GM20000 (cell line): ENCODE measurements at regions not wholly inside any gene's neighbourhood (a gene's known extent, or its start where the extent isn't known, plus 50 kb on each side); places are given as distances from the start of the nearest gene placed in this dataset.

Experiments
- DNase-seq: peaks from one replicate; pipeline ENCODE4 v3.0.0; 2012; ENCODE audit warnings: low spot score
- TF ChIP-seq, protein P1 (sequence below): IDR thresholded peaks from 2 replicates; pipeline ENCODE4 v1.5.1; 2012; ENCODE audit warnings: mild to moderate bottlenecking, control low read depth; ENCODE audit errors: extremely low read depth, missing control alignments

DNA sequence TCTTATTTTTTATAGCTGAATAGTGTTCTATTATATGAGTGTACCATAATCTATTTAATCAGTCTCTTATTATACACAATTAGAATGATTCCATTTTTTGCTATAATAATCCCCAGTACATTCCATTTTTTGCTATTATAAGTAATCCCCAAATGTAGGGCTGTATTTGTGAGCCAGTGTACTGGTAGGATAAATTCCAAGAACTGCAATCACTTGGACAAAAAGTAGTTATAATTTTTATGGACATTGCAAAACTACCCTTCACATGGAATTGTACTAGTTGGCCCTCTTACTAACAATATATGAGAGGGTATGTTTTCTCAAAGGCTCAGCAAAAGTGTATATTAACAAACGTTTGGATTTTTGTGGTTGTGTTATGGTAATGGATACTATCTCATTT, 481.7 kb upstream of the CLINT1 start:
- TF ChIP-seq, protein P1, sequence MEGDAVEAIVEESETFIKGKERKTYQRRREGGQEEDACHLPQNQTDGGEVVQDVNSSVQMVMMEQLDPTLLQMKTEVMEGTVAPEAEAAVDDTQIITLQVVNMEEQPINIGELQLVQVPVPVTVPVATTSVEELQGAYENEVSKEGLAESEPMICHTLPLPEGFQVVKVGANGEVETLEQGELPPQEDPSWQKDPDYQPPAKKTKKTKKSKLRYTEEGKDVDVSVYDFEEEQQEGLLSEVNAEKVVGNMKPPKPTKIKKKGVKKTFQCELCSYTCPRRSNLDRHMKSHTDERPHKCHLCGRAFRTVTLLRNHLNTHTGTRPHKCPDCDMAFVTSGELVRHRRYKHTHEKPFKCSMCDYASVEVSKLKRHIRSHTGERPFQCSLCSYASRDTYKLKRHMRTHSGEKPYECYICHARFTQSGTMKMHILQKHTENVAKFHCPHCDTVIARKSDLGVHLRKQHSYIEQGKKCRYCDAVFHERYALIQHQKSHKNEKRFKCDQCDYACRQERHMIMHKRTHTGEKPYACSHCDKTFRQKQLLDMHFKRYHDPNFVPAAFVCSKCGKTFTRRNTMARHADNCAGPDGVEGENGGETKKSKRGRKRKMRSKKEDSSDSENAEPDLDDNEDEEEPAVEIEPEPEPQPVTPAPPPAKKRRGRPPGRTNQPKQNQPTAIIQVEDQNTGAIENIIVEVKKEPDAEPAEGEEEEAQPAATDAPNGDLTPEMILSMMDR, result no peak
- DNase-seq, result no peak

DNA sequence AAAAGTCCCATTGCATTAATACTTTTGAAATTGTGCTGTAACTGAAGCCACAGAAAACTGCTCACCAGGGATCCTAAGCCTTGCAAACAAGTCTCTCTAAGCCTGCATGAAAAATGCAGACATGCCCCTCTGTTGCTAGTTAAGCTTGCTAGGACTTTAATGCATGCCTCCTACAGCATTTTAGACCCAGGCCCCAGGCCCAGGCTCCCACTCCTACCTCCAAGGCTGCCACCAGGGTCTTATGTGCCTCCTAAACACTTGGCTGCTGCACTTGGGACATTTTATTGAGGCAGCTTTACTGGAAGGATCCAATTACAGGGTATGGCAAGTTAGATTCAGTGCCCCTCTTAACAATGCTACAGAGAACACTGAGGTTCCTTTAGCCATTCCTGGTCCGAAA, 467.3 kb upstream of the CLINT1 start:
- TF ChIP-seq, protein P1, result no peak
- no peak for DNase-seq

DNA sequence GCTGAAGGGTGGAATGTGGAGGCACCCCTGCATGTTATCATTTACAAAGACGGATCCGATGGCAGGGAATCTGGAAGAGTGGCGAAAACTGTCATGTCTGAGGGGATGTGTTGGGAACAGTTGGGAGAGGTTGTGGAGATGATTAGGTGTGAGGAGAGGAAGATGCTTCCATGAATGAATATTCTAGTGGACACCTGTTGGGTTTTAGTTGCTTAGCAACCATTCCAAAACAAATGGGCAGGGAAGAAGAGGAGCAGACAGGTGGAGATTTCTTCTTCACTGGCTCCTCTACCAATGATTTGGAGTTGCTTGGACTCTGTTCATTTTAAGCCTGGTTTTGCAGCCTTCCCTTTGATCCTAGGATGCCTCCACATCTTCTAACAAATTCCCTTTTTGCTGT, 465.3 kb upstream of the CLINT1 start:
- DNase-seq, result no peak
- TF ChIP-seq, protein P1, result no peak

DNA sequence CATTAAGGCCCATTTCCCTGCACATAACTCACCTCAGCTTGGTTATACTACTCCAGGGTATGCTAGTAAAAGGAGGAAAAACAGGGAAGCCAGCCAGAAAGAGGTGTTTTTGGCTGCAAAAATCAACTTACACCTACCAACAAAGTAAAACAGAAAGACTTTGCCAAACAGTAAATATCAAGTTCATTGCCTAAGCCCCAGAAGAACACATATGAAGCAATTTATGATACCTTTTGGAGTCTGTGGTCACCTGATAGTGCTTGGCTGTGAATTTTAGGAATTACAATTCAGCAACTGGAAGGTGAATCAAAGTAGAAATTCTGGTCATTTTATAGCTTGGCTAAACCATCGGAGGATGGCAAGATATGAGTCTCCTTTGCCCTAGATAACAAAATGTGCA, 463.7 kb upstream of the CLINT1 start:
- DNase-seq, result no peak
- TF ChIP-seq, protein P1, result no peak

DNA sequence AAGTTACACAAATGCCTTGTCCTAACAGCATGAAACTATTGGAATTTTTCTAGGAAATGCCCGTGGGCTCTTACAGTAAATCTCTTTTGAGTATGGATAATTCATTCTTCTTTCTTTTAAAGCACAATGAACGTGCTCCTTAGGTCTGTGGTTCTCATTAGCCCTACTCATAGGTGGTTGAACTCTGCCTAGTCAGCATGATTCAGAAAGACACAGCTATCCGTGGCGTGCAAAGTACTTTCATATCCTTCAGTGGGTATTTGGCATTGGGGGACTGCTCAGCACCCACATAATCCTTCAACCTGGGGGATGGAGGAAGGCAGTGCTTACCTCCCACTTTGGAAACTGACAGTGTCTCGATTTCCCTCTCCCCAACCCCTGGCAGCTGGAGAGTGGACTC, 462.0 kb upstream of the CLINT1 start:
- DNase-seq, result no peak
- TF ChIP-seq, protein P1, result no peak

DNA sequence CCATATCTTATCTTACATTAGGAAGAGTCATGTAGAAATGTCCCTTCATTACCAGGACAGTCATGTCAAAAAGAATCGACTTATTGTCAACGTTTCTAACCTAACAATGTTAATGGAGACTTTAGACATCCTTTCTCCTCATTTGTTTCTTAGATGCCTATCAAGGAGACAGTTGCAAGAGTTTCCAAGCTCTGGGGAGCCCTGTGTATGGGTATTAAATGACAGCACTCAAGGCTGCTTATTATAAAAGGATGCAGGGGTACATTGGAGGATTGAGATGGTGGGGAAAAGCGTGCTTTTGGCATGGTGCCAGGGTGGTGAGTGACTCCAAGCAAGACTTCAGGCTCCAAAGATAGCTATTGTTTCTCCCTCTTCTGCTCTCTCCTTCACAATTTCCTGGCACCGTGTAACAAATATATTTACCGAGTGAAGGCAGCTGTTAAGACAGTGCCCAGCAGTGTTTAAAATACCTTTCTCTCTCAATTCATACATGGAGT, 461.3 kb upstream of the CLINT1 start:
- DNase-seq, result no peak

DNA sequence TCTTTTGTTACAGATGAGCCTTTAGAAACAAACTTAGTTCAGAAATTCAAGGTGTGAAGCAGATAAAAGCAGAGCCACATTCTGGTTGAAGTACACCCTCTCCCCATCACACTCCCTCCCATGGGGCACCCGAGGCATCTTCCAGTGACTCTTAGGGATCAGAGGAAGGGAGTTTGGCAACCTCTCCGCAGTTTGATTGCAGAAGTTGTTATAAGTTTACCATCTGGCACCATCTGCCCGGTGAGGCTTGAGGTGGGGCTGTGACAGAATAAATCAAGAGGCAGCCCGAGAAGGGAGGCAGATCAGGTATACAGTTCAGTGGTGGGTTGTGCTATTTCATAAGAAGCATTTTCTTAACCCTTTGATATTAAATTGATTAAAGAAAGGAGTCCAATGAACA, 458.6 kb upstream of the CLINT1 start:
- no peak for DNase-seq
- TF ChIP-seq, protein P1, result no peak

More for the DNA sequence above, 461.3 kb upstream of the CLINT1 start:
- TF ChIP-seq, protein P1, result no peak
